ENCODE measurements at regions not wholly inside any gene's neighbourhood (a gene's known extent, or its start where the extent isn't known, plus 50 kb on each side); places are given as distances from the start of the nearest gene placed in this dataset.

- no peak for TF ChIP-seq CTCF (conservative IDR thresholded peaks at IDR 0.05; ENCODE audit: low read depth)
- CTCF ChIA-PET = interaction anchor here (0.6 kb wide), 1 partner anchor 679 kb away, joined by 3 read pairs; no protein-coding TSS in a partner anchor
- no peak for DNase-seq (ENCODE audit: low spot score)
Observed at GRCh38 chr12:91533366-91533765, 350.7 kb upstream of the DCN start.

GRCh38 chr12:91529829-91530228, 347.2 kb upstream of the DCN start:
- POLR2A ChIA-PET (ENCODE audit: low non-redundant PET) = no interaction called here
- DNase-seq (ENCODE audit: low spot score) = peak; percentile 36
- CTCF ChIA-PET = no interaction called here
- H3K27ac ChIP-seq = no peak overlapping the region
- TF ChIP-seq CTCF (conservative IDR thresholded peaks at IDR 0.05; ENCODE audit: low read depth) = no peak

More at GRCh38 chr12:91533366-91533765, 350.7 kb upstream of the DCN start:
- no peak overlapping the region for H3K27ac ChIP-seq
- POLR2A ChIA-PET (ENCODE audit: low non-redundant PET) = no interaction called here

- DNase-seq (ENCODE audit: low spot score) = no peak
- POLR2A ChIA-PET (ENCODE audit: low non-redundant PET) = no interaction called here
Observed at GRCh38 chr12:91523831-91524230, 341.2 kb upstream of the DCN start.

GRCh38 chr12:91516695-91517047, 334.1 kb upstream of the DCN start:
- TF ChIP-seq CTCF (conservative IDR thresholded peaks at IDR 0.05; ENCODE audit: low read depth) = no peak
- H3K27ac ChIP-seq = no peak overlapping the region
- ChIA-PET POLR2A (ENCODE audit: low non-redundant PET) (no interaction called here), CTCF (no interaction called here)
- DNase-seq (ENCODE audit: low spot score) = no peak

More at GRCh38 chr12:91523831-91524230, 341.2 kb upstream of the DCN start:
- no peak overlapping the region for H3K27ac ChIP-seq
- TF ChIP-seq CTCF (conservative IDR thresholded peaks at IDR 0.05; ENCODE audit: low read depth) = no peak
- CTCF ChIA-PET = no interaction called here

GRCh38 chr12:91515944-91516694, 333.5 kb upstream of the DCN start:
- no peak for TF ChIP-seq CTCF (conservative IDR thresholded peaks at IDR 0.05; ENCODE audit: low read depth)
- no peak for DNase-seq (ENCODE audit: low spot score)
- CTCF ChIA-PET = no interaction called here
- H3K27ac ChIP-seq = no peak overlapping the region
- POLR2A ChIA-PET (ENCODE audit: low non-redundant PET) = no interaction called here

GRCh38 chr12:91513313-91513712, 330.7 kb upstream of the DCN start:
- POLR2A ChIA-PET (ENCODE audit: low non-redundant PET) = no interaction called here
- CTCF ChIA-PET = no interaction called here
- DNase-seq (ENCODE audit: low spot score) = no peak
- no peak overlapping the region for H3K27ac ChIP-seq
- no peak for TF ChIP-seq CTCF (conservative IDR thresholded peaks at IDR 0.05; ENCODE audit: low read depth)

All from RWPE1 (cell line).